ENCODE measurements at regions not wholly inside any gene's neighbourhood (a gene's known extent, or its start where the extent isn't known, plus 50 kb on each side); places are given as distances from the start of the nearest gene placed in this dataset.

- no peak overlapping the region for H2AFZ ChIP-seq (ENCODE audit: low read length)
Measured at GRCh38 chr9:80796632-80797031, 892.7 kb downstream of the TLE1 start.

More at GRCh38 chr9:80796632-80797031, 892.7 kb downstream of the TLE1 start:
- H3K27ac ChIP-seq (ENCODE audit: insufficient read length, low read depth, low read length) = no peak overlapping the region
- H4K5ac ChIP-seq (ENCODE audit: insufficient read length, low read depth, low read length) = no peak overlapping the region
- H3K79me2 ChIP-seq (ENCODE audit: insufficient read depth, low read length) = no peaks in the 10 kb centered on the region
- no peaks in the 10 kb centered on the region; the same call in 1 of the 2 replicates for H3K4me1 ChIP-seq (ENCODE audit: insufficient read depth, low read length)
- no peak overlapping the region for H3K23ac ChIP-seq (ENCODE audit: insufficient read length, low read depth, low read length)
- H2BK20ac ChIP-seq (ENCODE audit: low read depth, low read length, poor library complexity, severe bottlenecking) = no peak overlapping the region
- H3K9me3 Mint-ChIP-seq = peaks cover 0 to 2% of the 10 kb centered on the region in 2 experiments; a peak in 2 of 5 replicates
- H3K23me2 ChIP-seq (ENCODE audit: insufficient read length, low read depth, low read length, poor library complexity, severe bottlenecking) = no peaks in the 10 kb centered on the region
- H3K9me3 ChIP-seq (ENCODE audit: control insufficient read depth, low read depth, low read length) = no peaks in the 10 kb centered on the region
- no peak overlapping the region for H2BK5ac ChIP-seq (ENCODE audit: insufficient read length, low read length)
- H4K20me1 ChIP-seq (ENCODE audit: control insufficient read depth, insufficient read depth, insufficient read length) = no peaks in the 10 kb centered on the region
- H2BK12ac ChIP-seq (ENCODE audit: insufficient read length, low read depth, low read length) = no peak overlapping the region
- no peak overlapping the region for H4K8ac ChIP-seq (replicated peaks; ENCODE audit: insufficient read length, low read depth, low read length)
- no peak overlapping the region for H3K4me3 Mint-ChIP-seq
- no peak overlapping the region for H4K91ac ChIP-seq (ENCODE audit: insufficient read length, low read depth, low read length)
- H3K27me3 Mint-ChIP-seq (ENCODE audit: low read depth) = no peaks in the 10 kb centered on the region
- no peak overlapping the region for H3K9ac ChIP-seq (ENCODE audit: extremely low read depth, insufficient read length, low read length)
- H3K56ac ChIP-seq (ENCODE audit: insufficient read length, low read depth, low read length) = no peak overlapping the region
- no peak overlapping the region for H3K4me2 ChIP-seq (ENCODE audit: insufficient read depth, insufficient read length, low read length)
- H3T11ph ChIP-seq (ENCODE audit: low read length) = no peak overlapping the region
- H3K27ac Mint-ChIP-seq = peak overlapping the region in 1 of 3 experiments; percentile 24; a peak in 1 of 7 replicates
- H2AK5ac ChIP-seq (ENCODE audit: insufficient read length, low read length) = no peak overlapping the region
- TF ChIP-seq, protein P1, sequence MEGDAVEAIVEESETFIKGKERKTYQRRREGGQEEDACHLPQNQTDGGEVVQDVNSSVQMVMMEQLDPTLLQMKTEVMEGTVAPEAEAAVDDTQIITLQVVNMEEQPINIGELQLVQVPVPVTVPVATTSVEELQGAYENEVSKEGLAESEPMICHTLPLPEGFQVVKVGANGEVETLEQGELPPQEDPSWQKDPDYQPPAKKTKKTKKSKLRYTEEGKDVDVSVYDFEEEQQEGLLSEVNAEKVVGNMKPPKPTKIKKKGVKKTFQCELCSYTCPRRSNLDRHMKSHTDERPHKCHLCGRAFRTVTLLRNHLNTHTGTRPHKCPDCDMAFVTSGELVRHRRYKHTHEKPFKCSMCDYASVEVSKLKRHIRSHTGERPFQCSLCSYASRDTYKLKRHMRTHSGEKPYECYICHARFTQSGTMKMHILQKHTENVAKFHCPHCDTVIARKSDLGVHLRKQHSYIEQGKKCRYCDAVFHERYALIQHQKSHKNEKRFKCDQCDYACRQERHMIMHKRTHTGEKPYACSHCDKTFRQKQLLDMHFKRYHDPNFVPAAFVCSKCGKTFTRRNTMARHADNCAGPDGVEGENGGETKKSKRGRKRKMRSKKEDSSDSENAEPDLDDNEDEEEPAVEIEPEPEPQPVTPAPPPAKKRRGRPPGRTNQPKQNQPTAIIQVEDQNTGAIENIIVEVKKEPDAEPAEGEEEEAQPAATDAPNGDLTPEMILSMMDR (conservative IDR thresholded peaks at IDR 0.05) = no peak
- H3K4me1 Mint-ChIP-seq = peaks cover 17 to 25% of the 10 kb centered on the region in 2 experiments
- DNase-seq = no peak
- no peaks in the 10 kb centered on the region for H3K27me3 ChIP-seq (ENCODE audit: insufficient read depth, low read length)
- H3K36me3 Mint-ChIP-seq (ENCODE audit: insufficient read depth in 1 of 3, low read depth in 3 of 3) = no peaks in the 10 kb centered on the region
- WGBS (ENCODE audit: extremely low coverage, insufficient read length, low lambda C conversion rate) = no CpG with 5 or more reads among the region's 7 CpGs
- H3K79me1 ChIP-seq (ENCODE audit: insufficient read depth, low read depth, low read length, poor library complexity, severe bottlenecking) = no peaks in the 10 kb centered on the region
- no peak overlapping the region for H2BK15ac ChIP-seq (ENCODE audit: low read depth, low read length)
- H2BK120ac ChIP-seq (ENCODE audit: low read depth, low read length, poor library complexity, severe bottlenecking) = no peak overlapping the region
- H3K4ac ChIP-seq (ENCODE audit: low read depth, low read length) = no peak overlapping the region
- no peak overlapping the region for H3K18ac ChIP-seq (ENCODE audit: insufficient read length, low read depth, low read length)
- H3K14ac ChIP-seq (ENCODE audit: insufficient read depth, low read length) = no peak overlapping the region

Data from H9 (cell line).